GM12878 (cell line): ENCODE measurements at regions not wholly inside any gene's neighbourhood (a gene's known extent, or its start where the extent isn't known, plus 50 kb on each side); places are given as distances from the start of the nearest gene placed in this dataset.

ENCODE experiments used
- ATAC-seq: fragments of 200-7000 bp; cut with Tn5 transposase; 3 replicates; pipeline ENCODE4 v1.9.1; 2020; ENCODE audit warnings: mild to moderate bottlenecking, moderate library complexity
- BruUV-seq: library from RNA; stranded (reverse); fragments of 400-500 nt; replicated peaks from 2 replicates; lab custom pipeline; 2021; lab: Mats Ljungman, UMichigan
- CTCF ChIA-PET: fragments of 300-600 bp; sonication (Branson Sonifier 250); formaldehyde crosslinking; extraction: SDS; loops from one replicate; lab custom pipeline; 2021; ENCODE audit warnings: inconsistent platforms; lab: Yijun Ruan, JAX
- POLR2A ChIA-PET: fragments of 350-600 bp; formaldehyde crosslinking; extraction: SDS; loops from one replicate; lab custom pipeline; 2021; ENCODE audit warnings: inconsistent platforms; lab: Charles Lee
- RAD21 ChIA-PET: fragments of 300-600 bp; sonication (Branson Sonifier 250); formaldehyde crosslinking; loops from one replicate; lab custom pipeline; 2023; ENCODE audit warnings: antibody characterized with exemption; ENCODE audit not compliant: unreplicated experiment; lab: Charles Lee
- SMC1A ChIA-PET: fragments of 300-600 bp; sonication (Branson Sonifier 250); formaldehyde crosslinking; loops from one replicate; lab custom pipeline; 2023; ENCODE audit not compliant: unreplicated experiment, uncharacterized antibody; lab: Charles Lee
- DNase-seq: peaks from one replicate; pipeline ENCODE4 v3.0.0-alpha.2; 2011; ENCODE audit warnings: low read depth, low spot score
- FAIRE-seq: peaks from 3 replicates; lab custom pipeline; 2011; peaks lifted over from hg19 to GRCh38; lab: Jason Lieb, UNC
- H2AFZ ChIP-seq: 2 replicates; pipeline ENCODE4 v1.6.0; 2011; ENCODE audit warnings: low read depth, low read length, control low read depth; ENCODE audit not compliant: control insufficient read depth
- H3K27ac ChIP-seq: 2 replicates; pipeline ENCODE4 v1.5.1; 2011; ENCODE audit warnings: control low read depth; ENCODE audit not compliant: control insufficient read depth, insufficient read depth
- H3K27me3 ChIP-seq, 2 experiments: replicated peaks in 1 of 2; 2 replicates each; pipeline versions ENCODE4 v1.6.0 to v1.6.1; 2011; ENCODE audit warnings: low read length in 1 of 2; ENCODE audit not compliant: control insufficient read depth in 2 of 2, insufficient read depth in 2 of 2
- H3K36me3 ChIP-seq, 2 experiments: 2 replicates each; pipeline ENCODE4 v1.5.1; 2011; ENCODE audit warnings: low read length in 1 of 2; ENCODE audit not compliant: control insufficient read depth in 2 of 2, insufficient read depth in 2 of 2
- H3K4me1 ChIP-seq: 2 replicates; pipeline ENCODE4 v1.6.1; 2011; ENCODE audit warnings: mild to moderate bottlenecking, low read length, moderate library complexity, mixed read lengths; ENCODE audit not compliant: control insufficient read depth, insufficient read depth
- H3K4me2 ChIP-seq: 2 replicates; pipeline ENCODE4 v1.6.0; 2011; ENCODE audit warnings: control low read depth; ENCODE audit not compliant: control insufficient read depth, insufficient read depth
- H3K4me3 ChIP-seq: fragments of 200-600 bp; sonication (generic); 2 replicates; pipeline ENCODE4 v1.5.1; 2016
- H3K79me2 ChIP-seq: 2 replicates; pipeline ENCODE4 v1.6.0; 2011; ENCODE audit warnings: low read length; ENCODE audit not compliant: control insufficient read depth, insufficient read depth
- H3K9ac ChIP-seq: 2 replicates; pipeline ENCODE4 v1.8.0; 2011; ENCODE audit warnings: low read length, control low read depth, mixed read lengths; ENCODE audit not compliant: control insufficient read depth, insufficient read depth
- H3K9me3 ChIP-seq: replicated peaks from 3 replicates; pipeline ENCODE4 v1.5.1; 2011; ENCODE audit warnings: mild to moderate bottlenecking, low read length; ENCODE audit not compliant: control insufficient read depth, insufficient read depth
- H4K20me1 ChIP-seq: 2 replicates; pipeline ENCODE4 v1.6.0; 2011; ENCODE audit not compliant: control insufficient read depth, insufficient read depth
- BCL11A ChIP-seq: IDR thresholded peaks from 2 replicates; pipeline ENCODE4 v1.6.1; 2011; ENCODE audit warnings: low read depth, low read length
- CEBPB ChIP-seq, 2 experiments: fragments of 150-350 bp in 1 of 2; IDR thresholded peaks; 2 replicates each; pipeline ENCODE4 v1.6.1; 2012 to 2014; ENCODE audit warnings: low read depth in 2 of 2, low read length in 2 of 2, borderline replicate concordance in 1 of 2, inconsistent platforms in 1 of 2
- CREM ChIP-seq: IDR thresholded peaks from 2 replicates; pipeline ENCODE4 v1.6.1; 2014; ENCODE audit warnings: antibody characterized with exemption, low read depth
- E2F8 ChIP-seq: fragments of 450-650 bp; IDR thresholded peaks from 2 replicates; pipeline ENCODE4 v1.6.1; 2018; ENCODE audit warnings: mild to moderate bottlenecking, low read depth, moderate library complexity; ENCODE audit not compliant: partially characterized antibody
- FOS ChIP-seq: IDR thresholded peaks from 3 replicates; pipeline ENCODE4 v1.6.1; 2011; ENCODE audit warnings: borderline replicate concordance; ENCODE audit not compliant: insufficient read length; ENCODE audit errors: extremely low read depth
- FOXM1 ChIP-seq: IDR thresholded peaks from 2 replicates; pipeline ENCODE4 v1.6.1; 2012; ENCODE audit warnings: low read depth, mild to moderate bottlenecking, inconsistent platforms, low read length, moderate library complexity
- IKZF1 ChIP-seq: fragments of 450-650 bp; conservative IDR thresholded peaks from 2 replicates; pipeline ENCODE4 v1.6.1; 2017; ENCODE audit warnings: antibody characterized with exemption, mild to moderate bottlenecking
- IKZF2 ChIP-seq, 2 experiments: fragments of 450-650 bp; IDR thresholded peaks; 2 replicates each; pipeline ENCODE4 v1.6.1; 2017; ENCODE audit warnings: mild to moderate bottlenecking in 2 of 2, moderate library complexity in 2 of 2
- IRF5 ChIP-seq: fragments of 450-650 bp; IDR thresholded peaks from 2 replicates; pipeline ENCODE4 v1.6.1; 2017; ENCODE audit warnings: borderline replicate concordance
- MEF2A ChIP-seq: IDR thresholded peaks from 2 replicates; pipeline ENCODE4 v1.6.1; 2011; ENCODE audit warnings: low read depth, mild to moderate bottlenecking, low read length, moderate library complexity; ENCODE audit not compliant: insufficient read depth
- NBN ChIP-seq: fragments of 450-650 bp; IDR thresholded peaks from 2 replicates; pipeline ENCODE4 v1.6.1; 2016
- NKRF ChIP-seq: fragments of 450-650 bp; conservative IDR thresholded peaks from 2 replicates; pipeline ENCODE4 v1.6.1; 2017; ENCODE audit warnings: mild to moderate bottlenecking, moderate library complexity
- PML ChIP-seq: IDR thresholded peaks from 2 replicates; pipeline ENCODE4 v1.6.1; 2012; ENCODE audit warnings: low read length, inconsistent platforms
- RUNX3 ChIP-seq: IDR thresholded peaks from 2 replicates; pipeline ENCODE4 v1.6.1; 2012; ENCODE audit warnings: low read length, inconsistent platforms
- SIN3A ChIP-seq: IDR thresholded peaks from 2 replicates; pipeline ENCODE4 v1.6.1; 2012; ENCODE audit warnings: low read depth, low read length, improper control_type of control experiment
- SMC3 ChIP-seq: IDR thresholded peaks from 2 replicates; pipeline ENCODE4 v1.6.1; 2011; ENCODE audit warnings: low read length, improper control_type of control experiment, borderline replicate concordance
- SREBF1 ChIP-seq: IDR thresholded peaks from 2 replicates; pipeline ENCODE4 v1.6.1; 2012; ENCODE audit warnings: mild to moderate bottlenecking, low read length
- TCF7 ChIP-seq: IDR thresholded peaks from 2 replicates; pipeline ENCODE4 v1.6.1; 2014; ENCODE audit warnings: antibody characterized with exemption, borderline replicate concordance
- ZNF384 ChIP-seq: IDR thresholded peaks from 2 replicates; pipeline ENCODE4 v1.6.1; 2012; ENCODE audit warnings: low read depth, mild to moderate bottlenecking, low read length, improper control_type of control experiment, borderline replicate concordance
- WGBS: methylation state at CpG from one replicate; pipeline ENCODE4 v1.1.6; 2016; ENCODE audit warnings: low lambda C conversion rate; ENCODE audit not compliant: insufficient replicate concordance, insufficient coverage; ENCODE audit errors: missing lambda C conversion rate; 5-methylcytosine and 5-hydroxymethylcytosine counted together
- in situ Hi-C: fragments of 300-500 bp; cut with MboI; formaldehyde crosslinking; loops from 9 replicates; pipeline ENCODE4 v1.14.3; 2018; ENCODE audit warnings: mixed read lengths
- intact Hi-C: fragments of 100-400 bp; cut with micrococcal nuclease; formaldehyde crosslinking; loops from one replicate; pipeline ENCODE4 v1.14.2; 2022; ENCODE audit not compliant: unreplicated experiment

- no TSS peak for BruUV-seq
- TF ChIP-seq CEBPB (IDR thresholded peaks at IDR 0.05; ENCODE audit: borderline replicate concordance in 1 of 2, low read depth in 2 of 2, low read length in 2 of 2): peak in 1 of 2 experiments; percentile 63; a peak in 1 of 4 replicates
- no peak for TF ChIP-seq SMC3
- 0 out of 2 replicates have a peak, but pooled peaks have one; percentile 22 for TF ChIP-seq BCL11A
- TF ChIP-seq FOXM1: peak; percentile 79; the same call in 1 of the 2 replicates
- TF ChIP-seq TCF7: 0 out of 2 replicates have a peak, but pooled peaks have one; percentile 61
- no peak for TF ChIP-seq E2F8
- no peak for TF ChIP-seq SIN3A
- no peak for TF ChIP-seq PML
- TF ChIP-seq RUNX3: peak; percentile 75
- TF ChIP-seq ZNF384: no peak
- TF ChIP-seq IKZF2 (IDR thresholded peaks at IDR 0.05): peak; percentile 34 to 53; a peak in 3 of 4 replicates
- TF ChIP-seq IKZF1: peak; percentile 56
- no peak for TF ChIP-seq IRF5
- no peak for TF ChIP-seq FOS
- no peak for TF ChIP-seq NKRF
- no peak for TF ChIP-seq NBN
- TF ChIP-seq SREBF1: no peak
- TF ChIP-seq MEF2A: peak; percentile 36; the same call in 1 of the 2 replicates
- TF ChIP-seq CREM: peak; percentile 40; the same call in 1 of the 2 replicates
These were observed 290.1 kb upstream of the PCDH7 start for GRCh38 chr4:30429813-30430761.

More at GRCh38 chr4:30429813-30430761, 290.1 kb upstream of the PCDH7 start:
- ChIA-PET RAD21 (no interaction called here), POLR2A (no interaction called here), SMC1A (interaction anchor here (0.6 to 0.9 kb wide), 2 partner anchors 13 to 23 kb away, joined by 3 to 6 read pairs; no protein-coding TSS in a partner anchor), CTCF (no interaction called here)
- ATAC-seq (peak; percentile 37), FAIRE-seq (no peak), DNase-seq (no peak)
- Histone ChIP-seq H3K9ac (no peak overlapping the region), H3K36me3 (no peaks in the 10 kb centered on the region), H3K4me2 (no peak overlapping the region), H3K4me1 (no peaks in the 10 kb centered on the region), H2AFZ (no peak overlapping the region), H3K27ac (no peak overlapping the region), H3K79me2 (no peaks in the 10 kb centered on the region), H3K4me3 (no peak overlapping the region), H4K20me1 (no peaks in the 10 kb centered on the region), H3K27me3 (no peaks in the 10 kb centered on the region), H3K9me3 (no peaks in the 10 kb centered on the region; the same call in 2 of the 3 replicates)
- WGBS: 34% methylated on average over 6 of the region's 6 CpGs
- in situ Hi-C loops: no loop called here
- intact Hi-C loops: loop anchor here (5.0 kb wide), 1 partner anchor 647 kb away; no protein-coding TSS in a partner anchor
